ENCODE measurements at regions not wholly inside any gene's neighbourhood (a gene's known extent, or its start where the extent isn't known, plus 50 kb on each side); places are given as distances from the start of the nearest gene placed in this dataset.

GRCh38 chr5:120254385-120254784 is 209.7 kb upstream of the PRR16 start:
- no peak overlapping the region for H3K27ac ChIP-seq
- no peak for DNase-seq (ENCODE audit: low spot score)
- H3K4me1 ChIP-seq: no peaks in the 10 kb centered on the region
- no peaks in the 10 kb centered on the region for H3K9me3 ChIP-seq
- TF ChIP-seq CTCF (IDR thresholded peaks at IDR 0.05): no peak
- no peak overlapping the region for H3K4me3 ChIP-seq
- no peaks in the 10 kb centered on the region for H3K36me3 ChIP-seq
- no peaks in the 10 kb centered on the region for H3K27me3 ChIP-seq

GRCh38 chr5:120255214-120255613 is 208.9 kb upstream of the PRR16 start:
- H3K27ac ChIP-seq: no peak overlapping the region
- no peak overlapping the region for H3K4me3 ChIP-seq
- no peak for DNase-seq (ENCODE audit: low spot score)
- no peaks in the 10 kb centered on the region for H3K4me1 ChIP-seq
- no peaks in the 10 kb centered on the region for H3K27me3 ChIP-seq
- TF ChIP-seq CTCF (IDR thresholded peaks at IDR 0.05): no peak
- no peaks in the 10 kb centered on the region for H3K36me3 ChIP-seq
- no peaks in the 10 kb centered on the region for H3K9me3 ChIP-seq

- Histone ChIP-seq H3K4me1 (no peaks in the 10 kb centered on the region), H3K27me3 (no peaks in the 10 kb centered on the region), H3K36me3 (no peaks in the 10 kb centered on the region), H3K27ac (no peak overlapping the region), H3K4me3 (no peak overlapping the region), H3K9me3 (no peaks in the 10 kb centered on the region)
- TF ChIP-seq CTCF (IDR thresholded peaks at IDR 0.05): no peak
- DNase-seq (ENCODE audit: low spot score): no peak
Measured at GRCh38 chr5:120256376-120256775, 207.7 kb upstream of the PRR16 start.

GRCh38 chr5:120257358-120257971 is 206.6 kb upstream of the PRR16 start:
- Histone ChIP-seq H3K4me3 (no peak overlapping the region), H3K9me3 (no peaks in the 10 kb centered on the region), H3K27ac (no peak overlapping the region), H3K4me1 (no peaks in the 10 kb centered on the region), H3K36me3 (no peaks in the 10 kb centered on the region), H3K27me3 (no peaks in the 10 kb centered on the region)
- TF ChIP-seq CTCF (IDR thresholded peaks at IDR 0.05): no peak
- no peak for DNase-seq (ENCODE audit: low spot score)

GRCh38 chr5:120258123-120258522 is 206.0 kb upstream of the PRR16 start:
- Histone ChIP-seq H3K9me3 (no peaks in the 10 kb centered on the region), H3K27me3 (no peaks in the 10 kb centered on the region), H3K4me1 (no peaks in the 10 kb centered on the region), H3K36me3 (no peaks in the 10 kb centered on the region), H3K27ac (no peak overlapping the region), H3K4me3 (no peak overlapping the region)
- DNase-seq (ENCODE audit: low spot score): no peak
- TF ChIP-seq CTCF (IDR thresholded peaks at IDR 0.05): no peak

GRCh38 chr5:120260651-120261050 is 203.4 kb upstream of the PRR16 start:
- Histone ChIP-seq H3K4me3 (no peak overlapping the region), H3K36me3 (no peaks in the 10 kb centered on the region), H3K4me1 (no peaks in the 10 kb centered on the region), H3K9me3 (no peaks in the 10 kb centered on the region), H3K27me3 (no peaks in the 10 kb centered on the region), H3K27ac (no peak overlapping the region)
- DNase-seq (ENCODE audit: low spot score): no peak
- no peak for TF ChIP-seq CTCF (IDR thresholded peaks at IDR 0.05)

All from right atrium auricular region (tissue), 2 donors.